ENCODE measurements at regions not wholly inside any gene's neighbourhood (a gene's known extent, or its start where the extent isn't known, plus 50 kb on each side); places are given as distances from the start of the nearest gene placed in this dataset.

DNA sequence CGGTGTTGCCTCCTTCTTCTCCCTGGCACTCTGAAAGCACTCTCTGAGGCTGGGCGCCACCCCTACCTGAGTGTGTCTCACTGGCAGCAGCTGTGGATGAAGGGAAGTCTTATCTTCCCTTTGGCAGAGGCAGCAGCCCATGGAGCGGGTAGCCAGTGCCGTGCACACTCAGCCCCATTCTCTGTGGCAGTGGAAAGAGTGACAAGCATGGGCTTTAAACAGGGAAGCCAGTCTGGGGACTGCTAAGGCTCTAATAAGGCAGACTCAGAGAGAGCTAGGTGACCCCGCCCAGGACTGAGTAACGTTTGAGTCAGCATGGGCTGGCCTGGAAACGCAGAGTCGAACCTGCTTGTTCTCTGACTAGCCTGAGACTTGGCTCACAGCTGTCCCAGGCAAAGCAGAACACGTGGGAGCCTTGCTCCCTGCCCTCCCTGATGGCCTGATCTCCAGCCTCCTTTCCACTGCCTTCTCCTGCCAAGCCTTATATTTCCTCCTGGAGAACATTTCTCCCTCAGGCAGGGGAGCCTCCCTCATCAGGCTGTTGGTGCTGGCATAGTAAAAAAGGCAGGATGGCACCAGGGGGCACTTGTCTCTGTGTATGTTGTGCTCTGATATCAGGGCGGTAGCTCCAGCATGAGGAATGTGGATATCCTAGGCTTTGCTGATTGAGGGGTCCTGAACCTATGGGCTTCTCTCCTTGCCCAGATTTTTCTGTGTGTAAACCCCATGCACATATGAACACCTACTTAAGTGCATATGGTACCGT lies 93.9 kb upstream of the LGALSL start:
- Histone ChIP-seq H3K27ac (no peak overlapping the region), H3K4me3 (no peak overlapping the region), H3K36me3 (no peaks in the 10 kb centered on the region), H3K9me3 (ENCODE audit: low read depth) (no peaks in the 10 kb centered on the region), H3K4me1 (ENCODE audit: low read depth) (no peaks in the 10 kb centered on the region), H3K27me3 (peaks cover 97% of the 10 kb centered on the region)
- peak; percentile 13 to 91 for DNase-seq (ENCODE audit: low read depth in 1 of 2, low spot score in 1 of 2)
- TF ChIP-seq, protein P1, sequence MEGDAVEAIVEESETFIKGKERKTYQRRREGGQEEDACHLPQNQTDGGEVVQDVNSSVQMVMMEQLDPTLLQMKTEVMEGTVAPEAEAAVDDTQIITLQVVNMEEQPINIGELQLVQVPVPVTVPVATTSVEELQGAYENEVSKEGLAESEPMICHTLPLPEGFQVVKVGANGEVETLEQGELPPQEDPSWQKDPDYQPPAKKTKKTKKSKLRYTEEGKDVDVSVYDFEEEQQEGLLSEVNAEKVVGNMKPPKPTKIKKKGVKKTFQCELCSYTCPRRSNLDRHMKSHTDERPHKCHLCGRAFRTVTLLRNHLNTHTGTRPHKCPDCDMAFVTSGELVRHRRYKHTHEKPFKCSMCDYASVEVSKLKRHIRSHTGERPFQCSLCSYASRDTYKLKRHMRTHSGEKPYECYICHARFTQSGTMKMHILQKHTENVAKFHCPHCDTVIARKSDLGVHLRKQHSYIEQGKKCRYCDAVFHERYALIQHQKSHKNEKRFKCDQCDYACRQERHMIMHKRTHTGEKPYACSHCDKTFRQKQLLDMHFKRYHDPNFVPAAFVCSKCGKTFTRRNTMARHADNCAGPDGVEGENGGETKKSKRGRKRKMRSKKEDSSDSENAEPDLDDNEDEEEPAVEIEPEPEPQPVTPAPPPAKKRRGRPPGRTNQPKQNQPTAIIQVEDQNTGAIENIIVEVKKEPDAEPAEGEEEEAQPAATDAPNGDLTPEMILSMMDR (IDR thresholded peaks at IDR 0.05; ENCODE audit: low read depth, low read length) = no peak

DNA sequence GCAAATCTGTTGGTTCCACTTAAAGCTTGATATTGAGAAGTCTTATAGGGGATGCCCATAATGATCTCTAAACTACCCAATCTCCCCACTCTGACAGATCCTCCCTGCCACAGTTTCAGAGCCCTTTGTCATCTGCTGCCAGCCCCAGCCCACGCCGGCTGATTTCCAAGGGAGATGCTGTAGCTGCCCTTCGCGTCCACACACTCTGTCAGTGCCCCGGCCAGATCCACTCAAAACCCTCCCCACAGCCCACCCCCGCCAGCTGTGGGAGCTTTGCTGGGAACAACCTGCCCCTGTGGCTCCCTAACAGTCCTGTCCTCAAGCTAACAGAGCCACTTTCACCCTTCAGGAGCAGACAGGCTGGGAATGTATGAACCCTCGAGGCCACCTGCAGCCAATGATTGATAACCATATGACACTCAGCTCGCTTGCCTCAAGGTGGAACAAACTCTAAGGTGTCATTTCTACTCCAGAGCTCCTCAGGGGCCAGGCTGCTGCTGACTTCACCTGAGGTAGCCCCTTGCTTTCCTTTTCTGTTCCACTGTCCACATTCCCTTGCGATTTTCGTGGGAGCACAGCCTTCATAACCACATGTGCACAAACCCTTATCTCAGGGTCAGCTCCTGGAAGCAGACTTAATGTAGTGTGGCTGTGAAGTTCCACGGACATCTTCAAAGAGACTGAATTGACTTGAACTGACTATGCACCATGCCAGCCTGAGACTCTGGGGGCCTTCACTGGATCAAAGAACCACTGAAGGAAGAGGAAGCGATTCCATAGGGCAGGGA lies 92.6 kb upstream of the LGALSL start:
- Histone ChIP-seq H3K4me3 (no peak overlapping the region), H3K9me3 (ENCODE audit: low read depth) (no peaks in the 10 kb centered on the region), H3K36me3 (no peaks in the 10 kb centered on the region), H3K27me3 (peaks cover 92% of the 10 kb centered on the region), H3K4me1 (ENCODE audit: low read depth) (no peaks in the 10 kb centered on the region), H3K27ac (no peak overlapping the region)
- TF ChIP-seq, protein P1 (IDR thresholded peaks at IDR 0.05; ENCODE audit: low read depth, low read length) = no peak
- no peak for DNase-seq (ENCODE audit: low read depth in 1 of 2, low spot score in 1 of 2)

DNA sequence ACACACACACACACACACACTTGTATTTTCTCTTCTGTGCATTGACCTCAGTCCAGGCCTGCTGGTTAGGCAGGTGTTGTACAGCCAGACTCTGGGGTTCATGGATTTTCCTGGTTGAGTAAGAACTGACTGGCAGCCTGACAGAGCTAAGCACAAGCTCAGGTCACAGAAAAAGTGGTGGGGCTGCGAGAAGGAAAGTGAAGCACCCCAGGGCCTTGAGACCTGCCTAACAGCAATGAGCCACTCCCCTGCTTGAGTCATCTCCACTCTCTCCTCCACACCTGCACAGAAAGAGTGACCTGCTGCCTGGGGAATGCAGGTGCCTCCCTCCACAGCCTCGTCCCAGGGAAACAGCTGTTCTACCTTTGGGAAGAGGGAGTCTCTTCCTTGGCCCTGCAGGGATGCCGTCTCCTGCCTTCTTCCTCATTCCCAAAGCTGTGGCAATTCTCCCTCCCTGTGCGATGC lies 91.4 kb upstream of the LGALSL start:
- H3K4me3 ChIP-seq = no peak overlapping the region
- H3K9me3 ChIP-seq (ENCODE audit: low read depth) = no peaks in the 10 kb centered on the region
- H3K4me1 ChIP-seq (ENCODE audit: low read depth) = peaks cover 6% of the 10 kb centered on the region
- peaks cover 80% of the 10 kb centered on the region for H3K27me3 ChIP-seq
- TF ChIP-seq, protein P1 (IDR thresholded peaks at IDR 0.05; ENCODE audit: low read depth, low read length) = no peak
- DNase-seq (ENCODE audit: low read depth in 1 of 2, low spot score in 1 of 2) = no peak
- H3K36me3 ChIP-seq = no peaks in the 10 kb centered on the region
- H3K27ac ChIP-seq = no peak overlapping the region

DNA sequence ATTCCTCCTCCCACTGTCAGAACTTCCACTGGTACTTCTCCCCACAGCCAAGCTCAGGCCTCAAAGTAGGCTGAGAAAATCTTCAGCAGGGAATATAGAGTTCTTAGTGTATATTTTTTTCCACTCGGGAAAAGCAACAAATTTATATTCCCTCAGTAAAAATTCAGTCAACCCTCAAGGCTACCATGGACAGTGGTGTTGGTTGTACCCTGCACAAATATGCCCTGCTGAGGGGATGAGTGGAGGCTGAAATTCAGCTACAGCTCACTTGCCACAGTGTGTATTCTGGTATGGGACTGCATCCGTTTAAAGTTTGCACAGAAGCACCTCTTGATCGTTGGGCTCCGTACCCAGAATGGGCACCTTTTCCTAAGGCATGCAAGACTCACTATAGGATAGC lies 90.8 kb upstream of the LGALSL start:
- TF ChIP-seq, protein P1 (IDR thresholded peaks at IDR 0.05; ENCODE audit: low read depth, low read length) = no peak
- Histone ChIP-seq H3K27ac (no peak overlapping the region), H3K36me3 (no peaks in the 10 kb centered on the region), H3K4me1 (ENCODE audit: low read depth) (peaks cover 6% of the 10 kb centered on the region), H3K9me3 (ENCODE audit: low read depth) (no peaks in the 10 kb centered on the region), H3K4me3 (no peak overlapping the region), H3K27me3 (peaks cover 77% of the 10 kb centered on the region)
- peak in 1 of 2 donors; percentile 32 for DNase-seq (ENCODE audit: low read depth in 1 of 2, low spot score in 1 of 2)

DNA sequence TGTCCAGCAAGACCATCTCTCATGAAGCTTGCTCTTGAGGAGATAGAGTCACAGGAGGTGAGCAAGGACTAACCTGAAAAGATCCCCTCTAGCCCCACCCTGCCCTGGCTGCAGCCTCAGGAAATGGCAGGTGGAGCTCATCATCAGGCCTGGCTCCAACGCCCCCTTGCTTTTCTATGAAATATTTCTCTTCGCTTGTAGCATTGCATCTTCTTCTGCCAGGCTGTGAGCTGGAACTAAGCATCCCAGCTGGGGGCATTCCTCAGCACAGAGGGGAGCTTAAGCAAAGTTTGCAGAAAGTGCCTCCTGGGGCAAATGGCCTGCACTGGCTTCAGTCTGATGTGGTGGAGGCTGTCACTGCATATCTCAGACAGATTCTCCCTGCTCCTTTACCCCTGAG lies 90.1 kb upstream of the LGALSL start:
- Histone ChIP-seq H3K9me3 (ENCODE audit: low read depth) (no peaks in the 10 kb centered on the region), H3K36me3 (no peaks in the 10 kb centered on the region), H3K4me1 (ENCODE audit: low read depth) (peaks cover 6% of the 10 kb centered on the region), H3K27me3 (peaks cover 75% of the 10 kb centered on the region), H3K4me3 (no peak overlapping the region), H3K27ac (no peak overlapping the region)
- DNase-seq (ENCODE audit: low read depth in 1 of 2, low spot score in 1 of 2) = no peak
- TF ChIP-seq, protein P1 (IDR thresholded peaks at IDR 0.05; ENCODE audit: low read depth, low read length) = no peak
